ENCODE measurements at regions not wholly inside any gene's neighbourhood (a gene's known extent, or its start where the extent isn't known, plus 50 kb on each side); places are given as distances from the start of the nearest gene placed in this dataset.

DNA sequence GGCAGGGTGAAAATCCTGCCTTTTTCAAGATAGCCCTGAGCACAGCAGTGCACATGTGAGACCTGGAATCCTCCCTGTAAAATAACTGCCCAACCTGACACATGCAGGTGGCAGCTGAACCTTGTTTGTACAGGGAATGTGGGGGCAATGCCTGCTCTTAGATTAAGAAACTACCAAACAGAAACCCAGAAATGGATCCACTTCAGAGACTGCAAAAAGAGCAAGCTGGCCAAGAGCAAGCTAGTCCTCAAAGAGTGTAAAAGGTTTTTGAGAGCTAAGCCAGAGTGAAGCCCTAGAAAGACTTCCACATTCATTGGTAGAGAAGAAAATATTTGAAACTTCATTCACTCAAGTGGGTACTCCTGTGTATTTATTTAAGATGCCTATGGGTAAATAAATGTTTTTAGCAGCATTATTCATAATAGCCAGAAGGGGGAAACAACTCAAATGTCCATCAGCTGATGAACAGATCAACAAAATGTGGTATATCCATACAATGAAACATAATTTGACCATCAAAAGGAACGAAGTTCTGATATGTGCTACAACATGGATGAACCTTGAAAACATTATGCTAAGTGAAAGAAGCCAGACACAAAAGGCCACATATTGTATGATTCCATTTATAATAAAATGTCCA lies 96.0 kb upstream of the TSC22D2 start:
- TF ChIP-seq, protein P1, sequence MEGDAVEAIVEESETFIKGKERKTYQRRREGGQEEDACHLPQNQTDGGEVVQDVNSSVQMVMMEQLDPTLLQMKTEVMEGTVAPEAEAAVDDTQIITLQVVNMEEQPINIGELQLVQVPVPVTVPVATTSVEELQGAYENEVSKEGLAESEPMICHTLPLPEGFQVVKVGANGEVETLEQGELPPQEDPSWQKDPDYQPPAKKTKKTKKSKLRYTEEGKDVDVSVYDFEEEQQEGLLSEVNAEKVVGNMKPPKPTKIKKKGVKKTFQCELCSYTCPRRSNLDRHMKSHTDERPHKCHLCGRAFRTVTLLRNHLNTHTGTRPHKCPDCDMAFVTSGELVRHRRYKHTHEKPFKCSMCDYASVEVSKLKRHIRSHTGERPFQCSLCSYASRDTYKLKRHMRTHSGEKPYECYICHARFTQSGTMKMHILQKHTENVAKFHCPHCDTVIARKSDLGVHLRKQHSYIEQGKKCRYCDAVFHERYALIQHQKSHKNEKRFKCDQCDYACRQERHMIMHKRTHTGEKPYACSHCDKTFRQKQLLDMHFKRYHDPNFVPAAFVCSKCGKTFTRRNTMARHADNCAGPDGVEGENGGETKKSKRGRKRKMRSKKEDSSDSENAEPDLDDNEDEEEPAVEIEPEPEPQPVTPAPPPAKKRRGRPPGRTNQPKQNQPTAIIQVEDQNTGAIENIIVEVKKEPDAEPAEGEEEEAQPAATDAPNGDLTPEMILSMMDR (conservative IDR thresholded peaks at IDR 0.05): peak; percentile 46
- no peak for TF ChIP-seq ZFX (IDR thresholded peaks at IDR 0.05)

Data from C4-2B (cell line).